GM23338 (cell line): ENCODE measurements at regions not wholly inside any gene's neighbourhood (a gene's known extent, or its start where the extent isn't known, plus 50 kb on each side); places are given as distances from the start of the nearest gene placed in this dataset.

Experiments used
- ATAC-seq: fragments of 200-7000 bp; cut with Tn5 transposase; 3 replicates; pipeline ENCODE4 v1.9.1; 2020
- DNase-seq: peaks from one replicate; pipeline ENCODE4 v3.0.0-alpha.2; 2015; ENCODE audit warnings: low spot score
- H2AFZ ChIP-seq: fragments of 200-600 bp; sonication (generic); 2 replicates; pipeline ENCODE4 v1.8.0; 2016; ENCODE audit warnings: antibody characterized with exemption, mild to moderate bottlenecking, moderate library complexity
- H3F3A ChIP-seq: fragments of 200-600 bp; sonication (generic); replicated peaks from 2 replicates; pipeline ENCODE4 v1.8.0; 2017; ENCODE audit warnings: antibody characterized with exemption, mixed run types, low read depth
- H3K27ac ChIP-seq: fragments of 200-600 bp; sonication (generic); 2 replicates; pipeline ENCODE4 v1.6.1; 2016; ENCODE audit warnings: low read depth
- H3K27me3 ChIP-seq: fragments of 200-600 bp; sonication (generic); 2 replicates; pipeline ENCODE4 v1.8.0; 2016; ENCODE audit warnings: mild to moderate bottlenecking, mixed run types, moderate library complexity; ENCODE audit not compliant: insufficient read depth
- H3K36me3 ChIP-seq: fragments of 200-600 bp; sonication (generic); 2 replicates; pipeline ENCODE4 v1.8.0; 2016; ENCODE audit warnings: mild to moderate bottlenecking; ENCODE audit not compliant: insufficient read depth
- H3K4me1 ChIP-seq: fragments of 200-600 bp; sonication (generic); 2 replicates; pipeline ENCODE4 v1.8.0; 2016; ENCODE audit warnings: mild to moderate bottlenecking, moderate library complexity; ENCODE audit not compliant: insufficient read depth
- H3K4me2 ChIP-seq: fragments of 200-600 bp; sonication (generic); 2 replicates; pipeline ENCODE4 v1.7.1; 2017; ENCODE audit warnings: mixed run types
- H3K4me3 ChIP-seq: fragments of 200-600 bp; sonication (generic); 2 replicates; pipeline ENCODE4 v1.6.1; 2016; ENCODE audit warnings: mixed run types
- H3K79me2 ChIP-seq: fragments of 200-600 bp; sonication (generic); replicated peaks from 2 replicates; pipeline ENCODE4 v1.8.0; 2017; ENCODE audit warnings: mild to moderate bottlenecking; ENCODE audit not compliant: insufficient read depth
- H3K9me2 ChIP-seq: fragments of 200-600 bp; sonication (generic); 2 replicates; pipeline ENCODE4 v1.8.0; 2017; ENCODE audit not compliant: insufficient read depth
- H4K20me1 ChIP-seq: fragments of 200-600 bp; sonication (generic); replicated peaks from 2 replicates; pipeline ENCODE4 v1.8.0; 2017; ENCODE audit warnings: mild to moderate bottlenecking; ENCODE audit not compliant: insufficient read depth
- H3K27ac Mint-ChIP-seq: 2 replicates; pipeline ENCODE4 v1.8.0; 2020; ENCODE audit warnings: inconsistent platforms, mild to moderate bottlenecking, moderate library complexity, mixed read lengths
- H3K27me3 Mint-ChIP-seq: 3 replicates; pipeline ENCODE4 v1.8.0; 2022; ENCODE audit warnings: low read depth, mild to moderate bottlenecking, moderate library complexity, mixed read lengths, inconsistent platforms; ENCODE audit not compliant: insufficient read depth, poor library complexity
- H3K36me3 Mint-ChIP-seq: 3 replicates; pipeline ENCODE4 v1.8.0; 2021; ENCODE audit warnings: low read depth, mild to moderate bottlenecking, inconsistent platforms, moderate library complexity, mixed read lengths
- H3K4me1 Mint-ChIP-seq: 3 replicates; pipeline ENCODE4 v1.8.0; 2020; ENCODE audit warnings: mild to moderate bottlenecking, inconsistent platforms, mixed read lengths
- H3K4me3 Mint-ChIP-seq: 3 replicates; pipeline ENCODE4 v1.8.0; 2021; ENCODE audit warnings: moderate library complexity, mild to moderate bottlenecking, inconsistent platforms, mixed read lengths
- H3K9me3 Mint-ChIP-seq: 3 replicates; pipeline ENCODE4 v1.8.0; 2020; ENCODE audit warnings: moderate library complexity, mild to moderate bottlenecking, inconsistent platforms, mixed read lengths
- CREB1 ChIP-seq: fragments of 250-450 bp; sonication (Bioruptor Pico); IDR thresholded peaks from 2 replicates; pipeline ENCODE4 v1.5.0; 2020; ENCODE audit warnings: low read depth, mild to moderate bottlenecking, moderate library complexity
- CTCF ChIP-seq, 2 experiments: fragments of 200-600 bp in 1 of 2; sonication (generic) in 1 of 2; conservative IDR thresholded peaks; 2 replicates each; pipeline versions ENCODE4 v1.5.1 to v1.6.1; 2016 to 2017; ENCODE audit warnings: antibody characterized with exemption in 2 of 2, low read depth in 2 of 2, mild to moderate bottlenecking in 2 of 2, moderate library complexity in 1 of 2
- ETS1 ChIP-seq: IDR thresholded peaks from 2 replicates; pipeline ENCODE4 v1.6.1; 2016; ENCODE audit warnings: antibody characterized with exemption
- EZH2 ChIP-seq: fragments of 200-600 bp; sonication (generic); IDR thresholded peaks from one replicate; pipeline ENCODE4 v1.8.0; 2017; ENCODE audit warnings: antibody characterized with exemption, mild to moderate bottlenecking, low read depth; ENCODE audit not compliant: unreplicated experiment
- EZH2phosphoT487 ChIP-seq: fragments of 200-600 bp; sonication (generic); IDR thresholded peaks from one replicate; pipeline ENCODE4 v1.8.1; 2018; ENCODE audit warnings: antibody characterized with exemption; ENCODE audit not compliant: unreplicated experiment
- JUNB ChIP-seq: IDR thresholded peaks from one replicate; pipeline ENCODE4 v1.6.1; 2016; ENCODE audit warnings: antibody characterized with exemption; ENCODE audit not compliant: unreplicated experiment
- NANOG ChIP-seq: IDR thresholded peaks from 2 replicates; pipeline ENCODE4 v1.6.1; 2016; ENCODE audit warnings: antibody characterized with exemption, borderline replicate concordance
- POLR2AphosphoS5 ChIP-seq: IDR thresholded peaks from 2 replicates; pipeline ENCODE4 v1.6.1; 2016; ENCODE audit warnings: antibody characterized with exemption, low read depth
- REST ChIP-seq: IDR thresholded peaks from one replicate; pipeline ENCODE4 v1.6.1; 2018; ENCODE audit warnings: antibody characterized with exemption; ENCODE audit not compliant: unreplicated experiment
- STAT1 ChIP-seq: IDR thresholded peaks from one replicate; pipeline ENCODE4 v1.6.1; 2016; ENCODE audit warnings: antibody characterized with exemption; ENCODE audit not compliant: unreplicated experiment
- ZNF114 ChIP-seq: fragments of 250-450 bp; sonication (Bioruptor Pico); IDR thresholded peaks from 2 replicates; pipeline ENCODE4 v1.5.0; 2020; ENCODE audit warnings: mild to moderate bottlenecking, moderate library complexity
- ZNF331 ChIP-seq: fragments of 250-450 bp; sonication (Bioruptor Pico); IDR thresholded peaks from 2 replicates; pipeline ENCODE4 v1.5.0; 2020; ENCODE audit warnings: low read depth, mild to moderate bottlenecking, moderate library complexity
- ZNF462 ChIP-seq: fragments of 250-450 bp; sonication (Bioruptor Pico); IDR thresholded peaks from 2 replicates; pipeline ENCODE4 v1.5.0; 2020; ENCODE audit warnings: mild to moderate bottlenecking, moderate library complexity

GRCh38 chr3:57007521-57008460, 52.7 kb upstream of the SPATA12 start:
- Mint-ChIP-seq H3K9me3 (no peaks in the 10 kb centered on the region), H3K36me3 (peaks cover 3% of the 10 kb centered on the region; the same call in 2 of the 3 replicates), H3K27ac (no peak overlapping the region), H3K4me1 (peaks cover 22% of the 10 kb centered on the region), H3K27me3 (peaks cover 3% of the 10 kb centered on the region), H3K4me3 (no peak overlapping the region)
- 0 out of 2 replicates have a peak overlapping the region, but pooled peaks have one; percentile 12 for H3K27ac ChIP-seq
- H3K9me2 ChIP-seq = no peaks in the 10 kb centered on the region
- ATAC-seq = peak; percentile 72
- H3K79me2 ChIP-seq = no peaks in the 10 kb centered on the region
- peak; percentile 28 for DNase-seq
- peaks cover 15% of the 10 kb centered on the region for H3K4me1 ChIP-seq
- no peaks in the 10 kb centered on the region for H3K36me3 ChIP-seq
- H3K4me2 ChIP-seq = no peak overlapping the region
- H2AFZ ChIP-seq = no peak overlapping the region
- no peak overlapping the region for H3K4me3 ChIP-seq
- H4K20me1 ChIP-seq = no peaks in the 10 kb centered on the region
- no peaks in the 10 kb centered on the region for H3K27me3 ChIP-seq
- TF ChIP-seq EZH2 (no peak), STAT1 (no peak), NANOG (no peak), CREB1 (CRISPR knock-in tag) (no peak), EZH2phosphoT487 (no peak), ZNF331 (CRISPR knock-in tag) (no peak), ETS1 (no peak), ZNF462 (no peak), REST (no peak), ZNF114 (CRISPR knock-in tag) (no peak), POLR2AphosphoS5 (no peak), JUNB (no peak), CTCF (conservative IDR thresholded peaks at IDR 0.05; ENCODE audit: low read depth in 2 of 2) (no peak)
- H3F3A ChIP-seq = peaks cover 8% of the 10 kb centered on the region
